ENCODE measurements at regions not wholly inside any gene's neighbourhood (a gene's known extent, or its start where the extent isn't known, plus 50 kb on each side); places are given as distances from the start of the nearest gene placed in this dataset.

DNA sequence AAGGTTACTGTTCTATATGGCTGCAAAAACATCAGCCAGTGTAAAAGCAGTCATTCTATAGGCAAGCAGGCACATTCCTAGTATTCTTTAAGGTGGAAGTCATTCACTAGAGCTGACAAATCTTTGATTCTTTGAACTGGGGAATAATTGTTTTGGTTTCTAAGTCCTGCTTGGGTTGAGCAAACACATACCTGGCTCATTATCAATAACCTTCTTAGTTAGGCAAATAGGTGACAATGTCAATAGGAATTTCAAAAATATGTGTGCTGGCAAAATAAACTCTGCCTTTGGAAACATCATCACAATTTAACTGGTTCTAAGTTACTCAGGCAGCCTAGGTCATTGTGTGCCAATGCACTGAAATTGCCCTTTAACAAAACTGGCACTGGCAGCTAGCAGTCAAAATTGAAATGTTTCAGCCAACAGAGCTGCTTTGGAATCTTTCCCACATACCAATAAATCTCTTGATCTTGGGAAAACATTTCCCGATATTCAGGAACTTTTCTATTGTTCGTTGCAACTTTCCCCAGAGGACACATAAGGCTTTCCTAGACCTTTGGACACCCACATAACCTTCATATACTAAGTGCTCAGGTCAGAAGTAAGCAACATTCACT lies 402.0 kb upstream of the MMADHC start:
- Histone ChIP-seq H3K4me3 (ENCODE audit: low read length) (no peak overlapping the region), H3K9ac (ENCODE audit: low read length) (no peak overlapping the region), H2AFZ (ENCODE audit: low read depth, low read length) (no peak overlapping the region), H3K27me3 (ENCODE audit: low read depth, low read length) (no peaks in the 10 kb centered on the region), H3K36me3 (replicated peaks; ENCODE audit: low read depth, low read length) (no peaks in the 10 kb centered on the region), H4K20me1 (ENCODE audit: insufficient read depth, low read length) (no peaks in the 10 kb centered on the region), H3K9me3 (ENCODE audit: insufficient read depth, low read length) (no peaks in the 10 kb centered on the region), H3K4me2 (ENCODE audit: low read length) (no peak overlapping the region), H3K79me2 (ENCODE audit: low read length) (no peaks in the 10 kb centered on the region), H3K4me1 (ENCODE audit: low read length) (no peaks in the 10 kb centered on the region), H3K27ac (ENCODE audit: low read length) (no peak overlapping the region)
- TF ChIP-seq, protein P1, sequence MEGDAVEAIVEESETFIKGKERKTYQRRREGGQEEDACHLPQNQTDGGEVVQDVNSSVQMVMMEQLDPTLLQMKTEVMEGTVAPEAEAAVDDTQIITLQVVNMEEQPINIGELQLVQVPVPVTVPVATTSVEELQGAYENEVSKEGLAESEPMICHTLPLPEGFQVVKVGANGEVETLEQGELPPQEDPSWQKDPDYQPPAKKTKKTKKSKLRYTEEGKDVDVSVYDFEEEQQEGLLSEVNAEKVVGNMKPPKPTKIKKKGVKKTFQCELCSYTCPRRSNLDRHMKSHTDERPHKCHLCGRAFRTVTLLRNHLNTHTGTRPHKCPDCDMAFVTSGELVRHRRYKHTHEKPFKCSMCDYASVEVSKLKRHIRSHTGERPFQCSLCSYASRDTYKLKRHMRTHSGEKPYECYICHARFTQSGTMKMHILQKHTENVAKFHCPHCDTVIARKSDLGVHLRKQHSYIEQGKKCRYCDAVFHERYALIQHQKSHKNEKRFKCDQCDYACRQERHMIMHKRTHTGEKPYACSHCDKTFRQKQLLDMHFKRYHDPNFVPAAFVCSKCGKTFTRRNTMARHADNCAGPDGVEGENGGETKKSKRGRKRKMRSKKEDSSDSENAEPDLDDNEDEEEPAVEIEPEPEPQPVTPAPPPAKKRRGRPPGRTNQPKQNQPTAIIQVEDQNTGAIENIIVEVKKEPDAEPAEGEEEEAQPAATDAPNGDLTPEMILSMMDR (IDR thresholded peaks at IDR 0.05; ENCODE audit: low read depth, low read length): no peak
- no peak for TF ChIP-seq EZH2phosphoT487 (IDR thresholded peaks at IDR 0.05; ENCODE audit: low read depth)

DNA sequence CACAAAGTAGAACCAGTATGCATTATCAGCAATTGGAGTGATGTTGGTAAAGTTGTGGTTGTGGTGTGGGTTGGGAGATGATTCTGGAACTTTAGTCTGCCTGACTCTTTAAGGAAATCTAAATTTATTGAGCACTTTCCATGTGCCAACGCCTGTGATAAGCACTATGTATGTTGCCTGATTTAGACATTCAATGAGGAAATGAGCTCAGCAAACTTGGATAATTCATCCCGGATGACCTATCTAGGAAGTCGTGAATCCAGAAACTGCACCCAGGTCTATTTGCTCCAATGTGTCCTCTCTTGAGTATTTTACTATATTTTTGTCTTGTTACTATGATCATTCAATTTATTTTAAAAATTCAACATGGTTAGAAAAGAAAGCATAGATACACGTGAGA lies 400.8 kb upstream of the MMADHC start:
- Histone ChIP-seq H3K4me3 (ENCODE audit: low read length) (no peak overlapping the region), H3K4me1 (ENCODE audit: low read length) (no peaks in the 10 kb centered on the region), H4K20me1 (ENCODE audit: insufficient read depth, low read length) (no peaks in the 10 kb centered on the region), H3K36me3 (replicated peaks; ENCODE audit: low read depth, low read length) (no peaks in the 10 kb centered on the region), H2AFZ (ENCODE audit: low read depth, low read length) (no peak overlapping the region), H3K9me3 (ENCODE audit: insufficient read depth, low read length) (no peaks in the 10 kb centered on the region), H3K27me3 (ENCODE audit: low read depth, low read length) (no peaks in the 10 kb centered on the region), H3K79me2 (ENCODE audit: low read length) (no peaks in the 10 kb centered on the region), H3K27ac (ENCODE audit: low read length) (no peak overlapping the region), H3K4me2 (ENCODE audit: low read length) (no peak overlapping the region), H3K9ac (ENCODE audit: low read length) (no peak overlapping the region)
- TF ChIP-seq, protein P1 (IDR thresholded peaks at IDR 0.05; ENCODE audit: low read depth, low read length): no peak
- TF ChIP-seq EZH2phosphoT487 (IDR thresholded peaks at IDR 0.05; ENCODE audit: low read depth): no peak

DNA sequence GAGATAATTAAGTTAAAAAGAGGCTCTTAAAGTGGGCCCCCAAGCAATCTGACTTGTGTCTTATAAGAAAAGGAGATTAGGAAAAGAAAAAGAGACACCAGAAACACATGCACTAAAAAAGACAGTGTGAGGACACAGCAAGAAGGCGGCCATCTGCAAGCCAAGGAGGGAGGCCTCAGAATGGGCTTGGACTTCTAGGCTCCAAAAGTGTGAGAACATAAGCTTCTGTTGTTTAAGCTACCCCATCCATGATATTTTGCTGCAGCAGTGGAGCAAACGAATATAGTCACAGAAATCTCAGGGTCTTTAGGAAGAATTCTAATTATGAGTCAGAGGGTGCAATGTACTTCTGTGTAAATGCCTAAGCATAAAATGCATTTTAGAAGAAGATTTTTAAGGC lies 399.3 kb upstream of the MMADHC start:
- H3K27ac ChIP-seq (ENCODE audit: low read length): no peak overlapping the region

DNA sequence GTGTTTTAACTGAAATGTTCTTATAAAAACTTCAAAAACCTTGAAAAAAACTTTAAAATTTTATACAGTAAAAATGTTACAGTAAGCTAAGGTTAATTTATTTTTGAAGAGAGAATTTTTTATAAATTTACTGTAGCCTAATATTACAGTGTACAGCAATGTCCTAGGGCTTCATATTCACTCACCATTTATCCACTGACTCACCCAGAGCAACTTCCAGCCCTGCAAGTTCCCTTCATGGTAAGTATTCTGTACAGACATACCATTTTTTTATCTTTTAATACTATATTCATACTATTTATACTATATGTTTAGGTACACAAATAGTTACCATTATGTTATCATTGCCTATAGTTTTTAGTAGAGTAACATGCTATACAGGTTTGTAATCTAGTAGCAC lies 396.7 kb upstream of the MMADHC start:
- peaks cover 13% of the 10 kb centered on the region for H3K4me1 ChIP-seq (ENCODE audit: low read length)
- no peak overlapping the region for H2AFZ ChIP-seq (ENCODE audit: low read depth, low read length)
- H3K9ac ChIP-seq (ENCODE audit: low read length): no peak overlapping the region
- no peaks in the 10 kb centered on the region for H3K27me3 ChIP-seq (ENCODE audit: low read depth, low read length)
- H3K36me3 ChIP-seq (replicated peaks; ENCODE audit: low read depth, low read length): no peaks in the 10 kb centered on the region
- TF ChIP-seq EZH2phosphoT487 (IDR thresholded peaks at IDR 0.05; ENCODE audit: low read depth): no peak
- TF ChIP-seq, protein P1 (IDR thresholded peaks at IDR 0.05; ENCODE audit: low read depth, low read length): no peak
- H3K9me3 ChIP-seq (ENCODE audit: insufficient read depth, low read length): no peaks in the 10 kb centered on the region
- no peak overlapping the region for H3K27ac ChIP-seq (ENCODE audit: low read length)
- H3K79me2 ChIP-seq (ENCODE audit: low read length): no peaks in the 10 kb centered on the region
- H3K4me3 ChIP-seq (ENCODE audit: low read length): no peak overlapping the region
- no peak overlapping the region for H3K4me2 ChIP-seq (ENCODE audit: low read length)
- no peaks in the 10 kb centered on the region for H4K20me1 ChIP-seq (ENCODE audit: insufficient read depth, low read length)

More for the DNA sequence above, 399.3 kb upstream of the MMADHC start:
- H3K79me2 ChIP-seq (ENCODE audit: low read length): no peaks in the 10 kb centered on the region
- H3K36me3 ChIP-seq (replicated peaks; ENCODE audit: low read depth, low read length): no peaks in the 10 kb centered on the region
- TF ChIP-seq, protein P1 (IDR thresholded peaks at IDR 0.05; ENCODE audit: low read depth, low read length): no peak
- TF ChIP-seq EZH2phosphoT487 (IDR thresholded peaks at IDR 0.05; ENCODE audit: low read depth): no peak
- H3K9ac ChIP-seq (ENCODE audit: low read length): no peak overlapping the region
- H3K27me3 ChIP-seq (ENCODE audit: low read depth, low read length): no peaks in the 10 kb centered on the region
- no peaks in the 10 kb centered on the region for H3K4me1 ChIP-seq (ENCODE audit: low read length)
- no peak overlapping the region for H3K4me2 ChIP-seq (ENCODE audit: low read length)
- no peak overlapping the region for H2AFZ ChIP-seq (ENCODE audit: low read depth, low read length)
- no peaks in the 10 kb centered on the region for H4K20me1 ChIP-seq (ENCODE audit: insufficient read depth, low read length)
- H3K4me3 ChIP-seq (ENCODE audit: low read length): no peak overlapping the region
- no peaks in the 10 kb centered on the region for H3K9me3 ChIP-seq (ENCODE audit: insufficient read depth, low read length)
